ENCODE measurements at regions not wholly inside any gene's neighbourhood (a gene's known extent, or its start where the extent isn't known, plus 50 kb on each side); places are given as distances from the start of the nearest gene placed in this dataset.
"Not testable (repeated sequence)": the region's sequence is repeated elsewhere in the genome, so short reads cannot be mapped to it uniquely, and the experiment has no call there.

DNA sequence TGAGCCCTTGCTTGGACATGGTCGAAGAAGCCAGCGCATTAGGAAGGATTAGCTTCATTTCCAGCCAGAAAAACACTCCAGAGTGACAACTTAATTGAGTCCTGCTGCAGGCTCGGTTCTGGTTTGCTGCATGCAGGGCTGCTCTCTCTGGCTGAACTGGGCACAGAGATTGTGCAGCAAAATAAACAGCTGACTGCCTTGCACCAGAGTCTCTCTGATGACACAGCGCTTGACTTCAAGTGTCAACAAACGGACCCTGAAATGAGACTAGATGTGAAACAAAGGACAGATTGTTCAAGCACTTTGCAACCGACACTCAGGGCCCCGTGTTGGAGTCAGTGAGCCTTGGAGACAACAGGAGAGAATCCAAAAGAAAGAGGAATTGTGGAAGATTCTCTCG lies 197.3 kb upstream of the LRRC61 start:
- not testable (repeated sequence) for ATAC-seq (ENCODE audit: low read depth in 2 of 2); H3K4me3 ChIP-seq (ENCODE audit: low read depth, low read length); H3K27me3 ChIP-seq (ENCODE audit: control insufficient read depth, insufficient read depth, low read length); H3K4me1 ChIP-seq (ENCODE audit: control insufficient read depth, insufficient read depth, low read length, poor library complexity, severe bottlenecking); H3K36me3 Mint-ChIP-seq; H3K9me3 Mint-ChIP-seq; H3K27ac ChIP-seq (ENCODE audit: insufficient read depth, low read length, poor library complexity, severe bottlenecking); H3K9me3 ChIP-seq (ENCODE audit: control insufficient read depth in 2 of 2, low read length in 2 of 2); H3K27ac Mint-ChIP-seq; H3K27me3 Mint-ChIP-seq; H3K4me3 Mint-ChIP-seq; DNase-seq; H3K36me3 ChIP-seq (ENCODE audit: control insufficient read depth, insufficient read depth, low read length); H3K4me1 Mint-ChIP-seq

DNA sequence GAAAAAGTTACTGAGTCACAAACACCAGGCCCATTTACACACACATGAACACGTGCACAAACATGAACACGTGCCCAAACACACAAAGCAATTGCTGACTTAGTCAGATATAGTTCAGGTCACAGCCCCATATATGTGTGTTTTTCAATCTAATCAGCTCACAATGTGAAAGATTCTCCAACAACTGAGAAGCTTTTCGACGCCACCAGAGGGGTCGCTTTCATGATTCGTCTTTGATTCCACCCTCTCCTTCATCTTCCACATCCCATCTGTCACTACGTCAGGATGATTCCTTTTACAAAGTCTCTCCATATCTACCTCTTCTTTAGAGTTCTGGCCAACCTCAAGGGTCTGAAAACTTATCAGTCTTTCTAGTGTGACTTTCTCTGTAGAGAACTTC lies 188.7 kb upstream of the LRRC61 start:
- not testable (repeated sequence) for H3K4me1 Mint-ChIP-seq; H3K36me3 ChIP-seq (ENCODE audit: control insufficient read depth, insufficient read depth, low read length); H3K4me1 ChIP-seq (ENCODE audit: control insufficient read depth, insufficient read depth, low read length, poor library complexity, severe bottlenecking); DNase-seq; H3K4me3 Mint-ChIP-seq; H3K27me3 ChIP-seq (ENCODE audit: control insufficient read depth, insufficient read depth, low read length); H3K36me3 Mint-ChIP-seq; H3K27ac Mint-ChIP-seq; ATAC-seq (ENCODE audit: low read depth in 2 of 2); H3K27ac ChIP-seq (ENCODE audit: insufficient read depth, low read length, poor library complexity, severe bottlenecking); H3K9me3 ChIP-seq (ENCODE audit: control insufficient read depth in 2 of 2, low read length in 2 of 2); H3K4me3 ChIP-seq (ENCODE audit: low read depth, low read length); H3K27me3 Mint-ChIP-seq; H3K9me3 Mint-ChIP-seq

DNA sequence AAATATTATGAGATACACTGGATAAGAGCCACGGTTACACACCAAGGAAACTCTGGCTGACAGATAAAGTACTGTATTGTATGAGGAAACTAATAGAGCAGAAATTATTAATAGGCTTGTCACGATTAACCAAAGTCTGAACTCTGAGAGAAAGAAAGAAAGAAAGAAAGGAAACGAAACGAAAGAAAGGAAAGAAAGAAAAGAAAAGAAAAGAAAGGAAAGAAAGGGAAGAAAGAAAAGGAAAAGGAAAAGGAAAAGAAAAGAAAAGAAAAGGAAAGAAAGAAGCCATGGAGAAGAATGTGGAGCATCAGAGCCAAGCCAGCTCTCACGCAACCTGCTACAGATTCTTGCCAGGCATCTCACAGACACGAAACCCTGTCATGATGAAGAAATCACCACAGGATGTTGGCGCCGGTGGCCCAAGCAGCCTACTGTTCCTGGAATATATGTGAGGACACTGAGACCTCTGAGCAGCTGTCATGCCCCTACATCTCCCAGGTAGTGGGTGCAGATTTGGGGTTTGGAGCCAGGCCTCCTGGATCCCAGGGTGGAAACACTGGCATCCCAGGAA lies 187.4 kb upstream of the LRRC61 start:
- H3K36me3 Mint-ChIP-seq = not testable (repeated sequence)

DNA sequence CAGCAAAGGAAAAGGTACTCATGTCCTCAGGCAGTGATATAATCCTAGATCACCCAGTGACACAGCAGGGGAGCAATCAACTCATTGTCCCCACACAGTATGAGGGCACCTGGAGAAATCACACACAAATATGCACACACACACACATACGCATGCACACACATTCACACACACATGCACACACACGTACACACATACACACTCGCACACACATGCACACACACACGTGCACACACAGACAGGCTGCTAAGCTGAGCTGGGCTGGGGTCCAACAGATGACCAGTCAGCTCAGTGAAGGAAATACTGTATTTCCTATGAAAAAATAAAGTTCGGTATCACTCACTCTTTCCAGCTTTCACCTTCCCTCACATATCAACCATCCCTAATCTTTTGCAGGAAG lies 183.3 kb upstream of the LRRC61 start:
- H3K27ac ChIP-seq (ENCODE audit: insufficient read depth, low read length, poor library complexity, severe bottlenecking); H3K4me1 ChIP-seq (ENCODE audit: control insufficient read depth, insufficient read depth, low read length, poor library complexity, severe bottlenecking); H3K27ac Mint-ChIP-seq; H3K27me3 ChIP-seq (ENCODE audit: control insufficient read depth, insufficient read depth, low read length); H3K4me1 Mint-ChIP-seq; H3K27me3 Mint-ChIP-seq; H3K9me3 Mint-ChIP-seq; H3K4me3 ChIP-seq (ENCODE audit: low read depth, low read length); H3K4me3 Mint-ChIP-seq; H3K36me3 Mint-ChIP-seq; DNase-seq; ATAC-seq (ENCODE audit: low read depth in 2 of 2); H3K9me3 ChIP-seq (ENCODE audit: control insufficient read depth in 2 of 2, low read length in 2 of 2); H3K36me3 ChIP-seq (ENCODE audit: control insufficient read depth, insufficient read depth, low read length): not testable (repeated sequence)

More for the DNA sequence above, 187.4 kb upstream of the LRRC61 start:
- not testable (repeated sequence) for H3K4me3 ChIP-seq (ENCODE audit: low read depth, low read length); H3K27me3 ChIP-seq (ENCODE audit: control insufficient read depth, insufficient read depth, low read length); H3K4me1 Mint-ChIP-seq; H3K4me1 ChIP-seq (ENCODE audit: control insufficient read depth, insufficient read depth, low read length, poor library complexity, severe bottlenecking); DNase-seq; H3K27me3 Mint-ChIP-seq; H3K9me3 ChIP-seq (ENCODE audit: control insufficient read depth in 2 of 2, low read length in 2 of 2); H3K27ac Mint-ChIP-seq; H3K9me3 Mint-ChIP-seq; ATAC-seq (ENCODE audit: low read depth in 2 of 2); H3K4me3 Mint-ChIP-seq; H3K27ac ChIP-seq (ENCODE audit: insufficient read depth, low read length, poor library complexity, severe bottlenecking); H3K36me3 ChIP-seq (ENCODE audit: control insufficient read depth, insufficient read depth, low read length)

DNA sequence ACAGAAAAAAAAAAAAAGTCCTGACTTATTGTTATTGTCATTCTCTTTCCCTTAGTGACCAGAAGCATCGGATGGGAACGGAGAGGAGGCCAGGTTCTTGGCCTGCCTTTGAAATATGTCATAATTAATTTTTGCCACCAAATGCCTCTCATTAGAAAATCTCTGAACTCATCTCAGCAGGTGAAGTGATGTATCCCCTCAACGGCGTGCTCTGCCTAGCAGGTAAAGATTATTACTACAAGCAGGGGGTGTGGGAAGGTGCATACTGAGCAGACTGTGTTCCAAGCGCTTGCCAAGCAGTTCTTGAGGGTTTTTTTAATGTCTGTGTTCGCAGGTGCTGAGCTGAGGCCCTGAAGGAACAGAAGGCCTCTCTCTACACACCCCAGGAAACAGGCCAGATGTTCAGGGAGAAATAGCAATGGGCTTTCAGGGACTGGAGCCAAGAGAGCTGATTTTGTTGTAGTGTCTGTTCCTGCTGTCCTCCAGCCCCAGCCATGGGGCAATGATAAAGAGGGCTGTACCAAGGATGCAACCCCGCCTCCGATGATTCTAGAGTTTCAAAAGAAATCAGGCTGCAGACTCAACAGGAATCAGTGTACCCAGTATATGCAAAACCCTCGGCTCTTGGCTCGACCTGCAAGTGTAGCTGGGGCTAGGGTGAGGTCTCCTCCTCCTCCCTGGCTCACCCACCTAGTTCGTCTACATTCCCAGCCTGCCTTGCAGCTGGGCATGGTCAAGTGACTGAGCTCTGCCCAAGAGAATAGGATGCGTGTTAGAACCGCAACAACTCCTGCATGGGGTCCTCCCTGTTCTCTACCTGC lies 181.4 kb upstream of the LRRC61 start:
- not testable (repeated sequence) for ATAC-seq (ENCODE audit: low read depth in 2 of 2); H3K4me3 Mint-ChIP-seq; H3K36me3 ChIP-seq (ENCODE audit: control insufficient read depth, insufficient read depth, low read length); H3K27ac ChIP-seq (ENCODE audit: insufficient read depth, low read length, poor library complexity, severe bottlenecking); DNase-seq; H3K27me3 ChIP-seq (ENCODE audit: control insufficient read depth, insufficient read depth, low read length); H3K4me1 Mint-ChIP-seq; H3K9me3 Mint-ChIP-seq; H3K4me1 ChIP-seq (ENCODE audit: control insufficient read depth, insufficient read depth, low read length, poor library complexity, severe bottlenecking); H3K36me3 Mint-ChIP-seq; H3K9me3 ChIP-seq (ENCODE audit: control insufficient read depth in 2 of 2, low read length in 2 of 2); H3K27me3 Mint-ChIP-seq; H3K4me3 ChIP-seq (ENCODE audit: low read depth, low read length)
- peak overlapping the region in 1 of 3 donors; percentile 20 for H3K27ac Mint-ChIP-seq

DNA sequence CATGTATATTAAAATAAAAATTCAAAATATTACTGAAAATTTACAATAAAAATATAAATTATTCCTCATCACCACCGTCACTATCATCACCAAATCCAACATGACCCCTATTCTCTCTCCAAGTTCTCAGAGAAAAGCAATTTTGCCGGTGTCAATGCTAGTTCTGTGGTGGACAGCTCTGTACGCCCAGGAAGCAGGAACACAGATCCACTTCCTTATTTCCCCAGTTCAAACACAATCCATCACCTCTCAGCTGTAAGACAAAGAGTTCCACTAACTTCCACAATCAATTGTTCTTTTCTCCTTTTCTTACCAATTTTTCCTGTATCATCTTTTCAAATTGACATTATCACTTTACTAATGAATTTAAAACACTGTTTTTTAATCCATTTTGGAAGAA lies 177.0 kb upstream of the LRRC61 start:
- H3K4me3 Mint-ChIP-seq; ATAC-seq (ENCODE audit: low read depth in 2 of 2); DNase-seq; H3K36me3 Mint-ChIP-seq; H3K9me3 Mint-ChIP-seq; H3K4me1 Mint-ChIP-seq; H3K27ac ChIP-seq (ENCODE audit: insufficient read depth, low read length, poor library complexity, severe bottlenecking); H3K9me3 ChIP-seq (ENCODE audit: control insufficient read depth in 2 of 2, low read length in 2 of 2); H3K4me1 ChIP-seq (ENCODE audit: control insufficient read depth, insufficient read depth, low read length, poor library complexity, severe bottlenecking); H3K4me3 ChIP-seq (ENCODE audit: low read depth, low read length); H3K27me3 ChIP-seq (ENCODE audit: control insufficient read depth, insufficient read depth, low read length); H3K27me3 Mint-ChIP-seq; H3K27ac Mint-ChIP-seq; H3K36me3 ChIP-seq (ENCODE audit: control insufficient read depth, insufficient read depth, low read length): not testable (repeated sequence)

DNA sequence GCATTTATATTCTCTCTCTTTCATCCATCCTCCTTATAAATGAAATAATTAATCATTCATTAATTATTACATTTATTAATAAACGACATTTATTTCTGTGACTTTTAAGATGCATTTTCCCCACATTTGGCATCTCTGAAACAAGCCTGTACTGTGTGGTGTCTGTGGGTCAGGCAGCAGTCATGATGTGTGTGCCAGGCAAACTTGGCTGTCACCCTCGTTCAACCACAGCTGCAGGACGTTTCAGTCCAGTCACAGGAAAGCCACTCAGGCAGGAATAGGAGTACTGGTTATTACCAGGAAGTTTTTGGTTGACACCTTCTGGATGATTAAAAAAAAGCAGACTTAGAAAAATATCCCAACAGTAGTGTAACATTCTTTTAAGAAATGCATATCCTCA lies 175.6 kb upstream of the LRRC61 start:
- H3K27ac ChIP-seq (ENCODE audit: insufficient read depth, low read length, poor library complexity, severe bottlenecking); H3K27ac Mint-ChIP-seq; H3K4me3 Mint-ChIP-seq; H3K36me3 Mint-ChIP-seq; H3K9me3 ChIP-seq (ENCODE audit: control insufficient read depth in 2 of 2, low read length in 2 of 2); H3K4me3 ChIP-seq (ENCODE audit: low read depth, low read length); DNase-seq; H3K27me3 Mint-ChIP-seq; H3K4me1 ChIP-seq (ENCODE audit: control insufficient read depth, insufficient read depth, low read length, poor library complexity, severe bottlenecking); H3K4me1 Mint-ChIP-seq; H3K27me3 ChIP-seq (ENCODE audit: control insufficient read depth, insufficient read depth, low read length); H3K36me3 ChIP-seq (ENCODE audit: control insufficient read depth, insufficient read depth, low read length); ATAC-seq (ENCODE audit: low read depth in 2 of 2); H3K9me3 Mint-ChIP-seq: not testable (repeated sequence)

DNA sequence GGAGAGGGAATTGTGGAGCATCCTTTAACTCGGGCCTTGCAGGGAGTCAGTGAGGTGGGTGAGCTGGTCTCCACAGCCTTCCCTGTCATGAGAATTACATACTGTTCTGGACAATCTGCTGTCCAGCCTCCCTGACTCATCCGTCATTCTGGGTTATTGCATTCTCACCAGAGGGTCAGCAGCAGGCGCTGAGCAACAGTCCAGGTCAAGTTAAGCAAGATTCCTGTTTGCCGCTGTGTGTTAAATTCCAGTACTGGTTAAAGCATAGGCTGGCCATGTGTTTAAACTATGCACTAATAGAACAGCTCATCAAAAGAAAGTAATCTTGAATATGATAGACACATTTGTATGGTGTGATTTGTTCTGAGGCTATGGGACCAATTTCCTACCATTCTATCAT lies 167.1 kb upstream of the LRRC61 start:
- H3K27ac Mint-ChIP-seq; H3K4me1 ChIP-seq (ENCODE audit: control insufficient read depth, insufficient read depth, low read length, poor library complexity, severe bottlenecking); H3K4me3 ChIP-seq (ENCODE audit: low read depth, low read length); ATAC-seq (ENCODE audit: low read depth in 2 of 2); H3K36me3 Mint-ChIP-seq; H3K9me3 ChIP-seq (ENCODE audit: control insufficient read depth in 2 of 2, low read length in 2 of 2); H3K27me3 Mint-ChIP-seq; H3K9me3 Mint-ChIP-seq; H3K27ac ChIP-seq (ENCODE audit: insufficient read depth, low read length, poor library complexity, severe bottlenecking); H3K36me3 ChIP-seq (ENCODE audit: control insufficient read depth, insufficient read depth, low read length); DNase-seq; H3K4me3 Mint-ChIP-seq; H3K27me3 ChIP-seq (ENCODE audit: control insufficient read depth, insufficient read depth, low read length); H3K4me1 Mint-ChIP-seq: not testable (repeated sequence)
